GM12873 (cell line): ENCODE measurements at regions not wholly inside any gene's neighbourhood (a gene's known extent, or its start where the extent isn't known, plus 50 kb on each side); places are given as distances from the start of the nearest gene placed in this dataset.

Experiments used
- TF ChIP-seq, protein P1 (sequence below): IDR thresholded peaks from 2 replicates; pipeline ENCODE4 v1.5.1; 2012; ENCODE audit warnings: low read depth, mild to moderate bottlenecking, moderate library complexity, low read length, control low read depth; ENCODE audit not compliant: insufficient read depth; ENCODE audit errors: missing control alignments

DNA sequence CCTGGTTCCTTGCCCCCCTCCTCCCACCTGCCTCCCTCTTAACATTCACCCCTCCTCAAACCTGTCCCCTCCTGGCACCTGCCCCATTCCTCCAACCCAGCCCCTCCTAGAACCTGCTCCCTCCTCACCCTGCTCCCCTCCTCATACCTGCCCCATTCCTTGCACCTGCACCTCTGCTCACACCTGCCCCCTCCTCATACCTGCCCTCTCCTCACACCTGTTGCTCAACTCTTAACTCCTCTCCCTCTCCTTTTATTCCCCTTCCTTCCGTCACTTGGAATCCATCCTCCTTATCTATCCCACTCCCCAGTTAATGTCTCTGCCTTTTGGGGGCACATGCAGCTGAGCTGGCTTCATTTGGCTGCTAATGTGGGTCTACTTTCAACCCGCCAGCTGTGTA is 712.1 kb downstream of the MTRR start:
- TF ChIP-seq, protein P1, sequence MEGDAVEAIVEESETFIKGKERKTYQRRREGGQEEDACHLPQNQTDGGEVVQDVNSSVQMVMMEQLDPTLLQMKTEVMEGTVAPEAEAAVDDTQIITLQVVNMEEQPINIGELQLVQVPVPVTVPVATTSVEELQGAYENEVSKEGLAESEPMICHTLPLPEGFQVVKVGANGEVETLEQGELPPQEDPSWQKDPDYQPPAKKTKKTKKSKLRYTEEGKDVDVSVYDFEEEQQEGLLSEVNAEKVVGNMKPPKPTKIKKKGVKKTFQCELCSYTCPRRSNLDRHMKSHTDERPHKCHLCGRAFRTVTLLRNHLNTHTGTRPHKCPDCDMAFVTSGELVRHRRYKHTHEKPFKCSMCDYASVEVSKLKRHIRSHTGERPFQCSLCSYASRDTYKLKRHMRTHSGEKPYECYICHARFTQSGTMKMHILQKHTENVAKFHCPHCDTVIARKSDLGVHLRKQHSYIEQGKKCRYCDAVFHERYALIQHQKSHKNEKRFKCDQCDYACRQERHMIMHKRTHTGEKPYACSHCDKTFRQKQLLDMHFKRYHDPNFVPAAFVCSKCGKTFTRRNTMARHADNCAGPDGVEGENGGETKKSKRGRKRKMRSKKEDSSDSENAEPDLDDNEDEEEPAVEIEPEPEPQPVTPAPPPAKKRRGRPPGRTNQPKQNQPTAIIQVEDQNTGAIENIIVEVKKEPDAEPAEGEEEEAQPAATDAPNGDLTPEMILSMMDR, result no peak

DNA sequence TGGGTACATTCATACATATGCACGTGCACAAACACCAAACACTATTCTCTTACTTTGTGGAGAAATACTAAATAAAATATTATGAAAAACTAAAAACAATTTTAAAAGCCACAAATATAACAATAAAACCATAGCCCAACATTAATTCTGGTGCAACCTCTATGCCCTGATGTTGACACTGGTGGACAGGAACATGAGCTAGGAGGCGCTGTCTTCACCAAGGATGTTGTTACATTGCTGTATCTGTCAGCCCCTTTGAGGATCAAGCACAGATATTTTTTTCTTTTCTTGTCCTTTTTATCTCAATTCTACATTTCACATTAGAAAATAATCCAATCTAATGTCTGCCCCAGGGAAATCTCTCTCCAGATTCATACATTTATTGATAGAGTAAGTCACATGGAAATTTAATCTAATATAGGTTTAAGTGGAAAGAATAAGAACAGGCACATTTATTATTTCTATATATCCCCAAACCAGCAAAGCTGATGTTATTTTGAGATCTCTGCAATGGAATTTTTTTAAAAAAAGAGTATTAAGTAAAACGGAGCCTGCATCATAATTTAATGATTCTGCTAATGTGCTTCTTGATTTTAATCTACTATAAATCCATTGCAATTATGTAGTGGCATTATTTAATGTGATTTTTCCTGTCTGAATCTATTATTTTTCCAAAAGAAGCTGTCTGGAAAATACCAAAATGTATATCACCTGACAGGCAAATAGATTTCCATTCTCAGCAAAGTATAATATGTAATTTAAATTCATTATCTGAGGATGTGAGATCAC is 716.5 kb downstream of the MTRR start:
- TF ChIP-seq, protein P1, result no peak

DNA sequence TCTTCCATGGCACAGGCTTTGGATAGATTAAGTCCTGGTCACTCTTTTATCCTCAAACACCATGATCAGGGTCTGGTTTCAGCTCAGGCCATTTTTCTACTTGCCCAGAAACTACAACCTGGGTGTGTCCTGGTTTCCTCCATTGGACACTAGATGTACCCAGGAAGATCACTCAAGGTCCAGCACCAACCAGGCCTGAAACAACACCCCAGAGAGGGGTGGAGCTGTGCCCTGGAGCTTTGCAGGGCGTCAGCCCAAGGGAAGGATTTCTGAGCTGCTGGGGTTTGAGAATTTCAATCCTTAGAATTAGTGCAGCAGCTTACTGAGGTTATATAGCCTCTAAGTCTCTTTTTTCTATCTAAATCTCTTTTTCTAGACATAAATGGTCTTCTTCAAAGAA is 722.0 kb downstream of the MTRR start:
- TF ChIP-seq, protein P1, result no peak

DNA sequence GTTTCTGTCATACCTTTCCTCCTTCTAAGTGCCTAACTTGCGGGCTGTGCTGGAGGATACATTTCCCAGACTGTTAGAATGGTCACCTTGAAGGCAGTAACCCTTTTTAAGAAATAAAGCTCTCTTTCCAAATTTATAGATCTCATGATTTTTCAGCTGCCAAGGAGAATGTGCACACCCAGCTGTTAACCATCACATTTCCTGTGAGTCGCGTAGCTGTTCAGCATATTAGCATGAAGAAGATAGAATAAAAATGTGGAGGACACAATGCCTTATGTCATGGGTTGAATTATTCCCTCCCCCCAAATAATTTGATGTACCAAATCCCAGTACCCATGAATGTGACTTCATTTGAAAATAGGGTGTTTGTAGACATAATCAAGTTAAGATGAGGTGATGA is 729.4 kb downstream of the MTRR start:
- TF ChIP-seq, protein P1, result no peak

DNA sequence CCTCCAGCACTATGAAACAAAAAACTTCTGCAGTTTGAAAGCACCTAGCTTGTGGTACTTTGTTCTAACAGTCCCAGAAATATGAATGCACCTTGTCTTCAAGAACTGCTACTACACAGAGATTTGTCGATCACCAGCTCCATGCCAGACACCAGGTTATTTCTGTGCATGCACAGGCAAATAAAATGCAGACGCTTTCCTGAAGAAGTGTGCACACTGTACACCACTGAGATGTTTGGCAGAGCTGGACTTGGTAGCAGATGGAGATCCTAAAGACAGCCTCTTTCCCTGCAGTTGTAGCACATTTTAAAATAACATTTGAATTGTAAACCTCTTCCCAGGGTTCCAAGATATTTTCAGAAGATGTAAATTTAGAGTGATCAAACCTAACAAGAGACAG is 730.0 kb downstream of the MTRR start:
- TF ChIP-seq, protein P1, result no peak

DNA sequence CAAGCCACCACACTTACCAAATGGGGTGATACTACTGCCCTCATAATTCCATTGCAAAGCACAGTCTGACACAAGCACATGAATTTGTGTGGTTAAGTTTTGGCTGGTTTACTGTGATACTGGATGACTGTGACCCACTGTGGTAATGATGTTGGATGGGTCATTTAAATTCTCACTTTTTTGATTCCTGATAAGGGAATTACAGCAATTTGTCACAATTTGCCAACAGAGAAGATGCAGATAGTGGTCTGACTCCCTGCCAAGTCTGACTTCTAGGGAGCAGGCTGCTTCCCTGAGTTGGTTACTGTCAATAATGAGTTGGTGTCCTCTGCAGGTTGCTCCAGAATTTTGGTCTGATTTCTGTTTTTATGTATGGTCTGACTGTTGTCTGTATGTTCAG is 731.9 kb downstream of the MTRR start:
- TF ChIP-seq, protein P1, result no peak

DNA sequence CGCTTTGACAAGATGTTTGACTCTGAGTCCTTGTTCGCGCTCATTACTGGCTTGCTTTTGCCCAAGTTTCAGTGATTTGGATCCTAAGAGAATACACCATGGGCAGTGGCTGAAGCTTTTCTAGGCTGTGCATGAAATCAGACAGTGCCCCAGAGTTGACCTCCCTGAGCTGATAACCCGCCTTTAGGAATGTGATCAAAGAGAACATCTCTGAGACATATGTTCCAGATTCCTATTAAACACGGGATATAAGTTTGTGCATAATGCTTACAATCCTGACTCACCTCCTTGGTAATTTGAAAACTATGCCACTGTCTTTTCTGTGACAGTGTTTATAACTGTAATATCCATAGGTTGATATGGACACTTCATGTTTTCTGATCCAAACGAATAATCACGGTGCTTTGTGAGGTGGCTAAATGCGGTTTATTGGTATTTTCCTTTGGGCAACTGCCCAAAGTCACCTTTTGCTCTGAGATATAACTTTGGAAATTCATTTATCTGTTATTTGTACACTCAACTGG is 732.9 kb downstream of the MTRR start:
- TF ChIP-seq, protein P1, result no peak
